ENCODE measurements at regions not wholly inside any gene's neighbourhood (a gene's known extent, or its start where the extent isn't known, plus 50 kb on each side); places are given as distances from the start of the nearest gene placed in this dataset.

DNA sequence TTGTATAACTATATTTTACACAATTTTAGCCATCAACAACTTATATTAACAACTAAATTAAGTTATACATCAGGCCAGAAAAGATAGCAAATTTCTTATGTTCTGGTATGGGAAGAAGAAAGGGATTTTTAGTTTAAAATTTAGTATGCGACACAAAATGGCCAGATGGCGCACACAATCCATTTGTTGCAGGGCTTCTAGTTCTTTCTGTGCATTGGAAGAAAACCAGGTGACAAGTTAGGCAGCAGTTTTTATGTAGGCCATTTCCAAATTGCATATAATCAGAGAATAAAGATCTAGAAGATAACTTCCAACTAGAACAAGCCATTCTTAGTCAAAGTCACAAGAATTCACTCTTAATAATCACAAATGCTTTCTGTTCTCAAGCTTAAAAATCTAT lies 230.1 kb upstream of the ZNF717 start:
- Histone ChIP-seq H3K23ac (ENCODE audit: insufficient read length) (no peak overlapping the region), H4K8ac (ENCODE audit: extremely low read depth, insufficient read depth, low read length) (no peak overlapping the region), H3K4me2 (ENCODE audit: insufficient read depth in 1 of 2, low read depth in 2 of 2, low read length in 2 of 2) (no peak overlapping the region), H2AFZ (ENCODE audit: low read length) (no peak overlapping the region), H4K91ac (replicated peaks; ENCODE audit: insufficient read length, low read length) (no peak overlapping the region), H3K36me3 (ENCODE audit: control insufficient read depth in 2 of 4, insufficient read depth in 4 of 4, low read length in 3 of 4) (no peaks in the 10 kb centered on the region), H3K23me2 (ENCODE audit: low read depth, low read length) (no peaks in the 10 kb centered on the region), H3K9me3 (ENCODE audit: insufficient read depth in 2 of 2, low read depth in 1 of 2, low read length in 1 of 2) (no peaks in the 10 kb centered on the region), H3K4ac (replicated peaks; ENCODE audit: insufficient read length, low read depth, low read length) (no peak overlapping the region), H3K14ac (ENCODE audit: insufficient read length) (no peak overlapping the region), H2BK5ac (ENCODE audit: low read depth, low read length) (no peak overlapping the region), H2AK5ac (ENCODE audit: low read depth, low read length) (no peak overlapping the region), H3K9ac (replicated peaks in 1 of 4; ENCODE audit: extremely low read depth in 1 of 4, low read depth in 3 of 4, low read length in 3 of 4) (no peak overlapping the region), H3K27ac (ENCODE audit: low read depth, low read length) (no peak overlapping the region), H3K79me2 (ENCODE audit: control insufficient read depth in 1 of 2, insufficient read depth in 2 of 2, low read length in 2 of 2) (no peaks in the 10 kb centered on the region), H3K4me1 (replicated peaks in 1 of 4; ENCODE audit: control insufficient read depth in 3 of 4, insufficient read depth in 4 of 4, low read length in 3 of 4) (peaks cover 0 to 4% (median under 1%) of the 10 kb centered on the region in 4 experiments; a peak in 2 of 7 replicates), H3K18ac (ENCODE audit: extremely low read depth, low read length) (no peak overlapping the region), H3K4me3 (ENCODE audit: extremely low read depth in 1 of 4, insufficient read depth in 2 of 4, low read depth in 3 of 4, low read length in 4 of 4) (no peak overlapping the region), H3K27me3 (replicated peaks in 1 of 4; ENCODE audit: control insufficient read depth in 3 of 4, extremely low read depth in 1 of 4, insufficient read depth in 3 of 4, low read length in 3 of 4) (no peaks in the 10 kb centered on the region), H2BK12ac (ENCODE audit: low read depth, low read length) (no peak overlapping the region), H2BK20ac (ENCODE audit: low read length) (no peak overlapping the region), H4K5ac (ENCODE audit: insufficient read length, low read depth, low read length) (no peak overlapping the region), H2BK120ac (replicated peaks; ENCODE audit: low read depth, low read length) (no peak overlapping the region), H4K20me1 (replicated peaks in 1 of 2; ENCODE audit: control insufficient read depth in 1 of 2, insufficient read depth in 2 of 2, low read length in 2 of 2) (no peaks in the 10 kb centered on the region), H2BK15ac (ENCODE audit: low read length) (no peak overlapping the region), H3K56ac (replicated peaks; ENCODE audit: insufficient read length, low read depth, low read length) (no peak overlapping the region), H3K79me1 (ENCODE audit: low read depth, low read length) (no peaks in the 10 kb centered on the region)
- DNase-seq (ENCODE audit: low read depth in 1 of 2, low spot score in 2 of 2) (no peak), FAIRE-seq (no peak)
- POLR2A ChIA-PET (ENCODE audit: partially characterized antibody) = no interaction called here
- 95% methylated on average over 2 of the region's 2 CpGs; no CpG with 5 or more reads in 1 of the 2 experiments for WGBS, 2 experiments (ENCODE audit: extremely low coverage in 1 of 2, insufficient coverage in 1 of 2, insufficient read length in 1 of 2, insufficient replicate concordance in 2 of 2, low coverage in 1 of 2, low lambda C conversion rate in 2 of 2, missing lambda C conversion rate in 1 of 2)
- CTCF ChIA-PET (ENCODE audit: partially characterized antibody) = interaction anchor here (1.2 to 1.9 kb wide), 3 partner anchors 9 to 292 kb away, joined by 3 to 6 read pairs (median 3); no protein-coding TSS in a partner anchor
- TF ChIP-seq TEAD4 (IDR thresholded peaks at IDR 0.05; ENCODE audit: low read depth, low read length) (no peak), SP1 (IDR thresholded peaks at IDR 0.05; ENCODE audit: low read depth, low read length) (no peak), CBX5 (IDR thresholded peaks at IDR 0.05; ENCODE audit: low read depth, low read length) (no peak), KDM5A (IDR thresholded peaks at IDR 0.05; ENCODE audit: low read length) (no peak), RBBP5 (IDR thresholded peaks at IDR 0.05; ENCODE audit: borderline replicate concordance, low read depth, low read length) (no peak), KDM1A (IDR thresholded peaks at IDR 0.05; ENCODE audit: borderline replicate concordance, low read length) (no peak)

All from H1 (cell line).